Colonic mucosa (tissue), 4 donors: ENCODE measurements at regions not wholly inside any gene's neighbourhood (a gene's known extent, or its start where the extent isn't known, plus 50 kb on each side); places are given as distances from the start of the nearest gene placed in this dataset.
A peak's percentile ranks its signal among the peaks of the same experiment; 100 is the strongest.

Experiments used
- DNase-seq: peaks from one replicate; pipeline ENCODE4 v3.0.0-alpha.2; 2020
- H3K27ac ChIP-seq: fragments of 200-600 bp; one replicate; pipeline ENCODE4 v1.8.0; 2021
- H3K27me3 ChIP-seq: fragments of 200-600 bp; one replicate; pipeline ENCODE4 v1.8.0; 2021
- H3K36me3 ChIP-seq: fragments of 200-600 bp; one replicate; pipeline ENCODE4 v1.8.0; 2021
- H3K4me1 ChIP-seq: fragments of 200-600 bp; one replicate; pipeline ENCODE4 v1.8.0; 2021; ENCODE audit warnings: mild to moderate bottlenecking
- H3K4me3 ChIP-seq: fragments of 200-600 bp; one replicate; pipeline ENCODE4 v1.8.0; 2021
- H3K9ac ChIP-seq, 2 donors: one replicate each; pipeline ENCODE4 v1.7.0; 2013; ENCODE audit warnings: control low read depth in 2 of 2, low read depth in 2 of 2, low read length in 2 of 2
- H3K9me3 ChIP-seq: fragments of 200-600 bp; one replicate; pipeline ENCODE4 v1.8.0; 2021
- intact Hi-C: fragments of 100-400 bp; cut with DNase I; formaldehyde crosslinking; loops from one replicate; pipeline ENCODE4 v1.14.1; 2022
- TF ChIP-seq, protein P1 (sequence below): fragments of 200-600 bp; IDR thresholded peaks from one replicate; pipeline ENCODE4 v1.8.0; 2022; ENCODE audit warnings: antibody characterized with exemption, mild to moderate bottlenecking
- donor health status: healthy.
- donor health status: DM: no; HTN: no; CAD: no.
- donor health status: DM: no; HTN: no; CAD: no.

DNA sequence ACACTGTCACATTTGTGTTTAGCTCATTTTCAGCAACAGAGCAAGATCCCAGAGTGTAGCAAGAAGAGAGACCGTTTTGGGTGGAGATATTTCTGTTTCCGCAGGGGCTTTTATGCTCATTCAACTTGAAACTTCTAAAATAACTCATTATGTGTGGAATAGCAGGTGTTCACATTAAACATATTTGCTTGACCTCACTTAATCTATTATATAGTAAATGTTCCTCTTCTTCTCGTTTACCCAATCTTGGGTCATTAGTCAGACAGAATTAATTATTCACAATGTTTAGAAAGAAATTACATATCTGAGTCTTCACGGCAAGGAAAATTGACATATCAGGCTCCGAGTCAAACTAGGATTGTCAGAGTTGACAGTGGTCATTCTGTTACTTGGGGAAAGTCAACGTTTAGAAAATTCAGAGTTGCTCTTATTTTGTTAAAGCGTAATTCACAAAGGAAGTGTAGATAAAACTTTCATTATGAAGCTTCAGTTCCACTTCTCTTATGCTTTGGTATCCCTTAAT is 222.9 kb downstream of the TPRG1 start:
- DNase-seq, result no peak
- Histone ChIP-seq H3K4me3 (no peak overlapping the region), H3K36me3 (no peaks in the 10 kb centered on the region), H3K27ac (peak overlapping the region; percentile 54), H3K9ac (peak overlapping the region in 1 of 2 donors; percentile 28), H3K27me3 (no peaks in the 10 kb centered on the region), H3K4me1 (peaks cover 3% of the 10 kb centered on the region), H3K9me3 (no peaks in the 10 kb centered on the region)
- TF ChIP-seq, protein P1, sequence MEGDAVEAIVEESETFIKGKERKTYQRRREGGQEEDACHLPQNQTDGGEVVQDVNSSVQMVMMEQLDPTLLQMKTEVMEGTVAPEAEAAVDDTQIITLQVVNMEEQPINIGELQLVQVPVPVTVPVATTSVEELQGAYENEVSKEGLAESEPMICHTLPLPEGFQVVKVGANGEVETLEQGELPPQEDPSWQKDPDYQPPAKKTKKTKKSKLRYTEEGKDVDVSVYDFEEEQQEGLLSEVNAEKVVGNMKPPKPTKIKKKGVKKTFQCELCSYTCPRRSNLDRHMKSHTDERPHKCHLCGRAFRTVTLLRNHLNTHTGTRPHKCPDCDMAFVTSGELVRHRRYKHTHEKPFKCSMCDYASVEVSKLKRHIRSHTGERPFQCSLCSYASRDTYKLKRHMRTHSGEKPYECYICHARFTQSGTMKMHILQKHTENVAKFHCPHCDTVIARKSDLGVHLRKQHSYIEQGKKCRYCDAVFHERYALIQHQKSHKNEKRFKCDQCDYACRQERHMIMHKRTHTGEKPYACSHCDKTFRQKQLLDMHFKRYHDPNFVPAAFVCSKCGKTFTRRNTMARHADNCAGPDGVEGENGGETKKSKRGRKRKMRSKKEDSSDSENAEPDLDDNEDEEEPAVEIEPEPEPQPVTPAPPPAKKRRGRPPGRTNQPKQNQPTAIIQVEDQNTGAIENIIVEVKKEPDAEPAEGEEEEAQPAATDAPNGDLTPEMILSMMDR, result no peak
- intact Hi-C loops, result no loop called here

DNA sequence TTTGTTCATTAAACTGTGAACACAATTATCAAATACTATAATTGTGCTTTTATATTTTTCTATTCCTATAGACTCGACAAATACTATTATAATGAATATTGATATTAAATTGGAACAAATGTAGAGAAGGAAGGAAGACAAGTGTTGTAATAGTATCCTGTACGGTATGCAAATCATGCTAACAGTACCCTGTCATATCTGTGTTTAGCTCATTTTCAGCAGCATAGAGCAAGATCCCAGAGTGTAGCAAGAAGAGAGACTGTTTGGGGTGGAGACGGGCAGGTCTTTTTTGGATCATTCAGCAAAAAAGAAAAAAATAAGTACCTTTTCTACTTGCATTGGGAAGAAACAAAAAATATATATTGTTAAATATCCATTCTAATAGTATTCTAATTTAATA is 224.1 kb downstream of the TPRG1 start:
- no peaks in the 10 kb centered on the region for H3K9me3 ChIP-seq
- H3K36me3 ChIP-seq, result no peaks in the 10 kb centered on the region
- DNase-seq, result no peak
- H3K27ac ChIP-seq, result no peak overlapping the region
- H3K27me3 ChIP-seq, result no peaks in the 10 kb centered on the region
- H3K4me1 ChIP-seq, result peaks cover 3% of the 10 kb centered on the region
- H3K9ac ChIP-seq, result no peak overlapping the region
- TF ChIP-seq, protein P1, result no peak
- H3K4me3 ChIP-seq, result no peak overlapping the region
- intact Hi-C loops, result no loop called here

GRCh38 chr3:189398656-189399055 is 226.9 kb downstream of the TPRG1 start:
- TF ChIP-seq, protein P1, result no peak
- Histone ChIP-seq H3K27ac (no peak overlapping the region), H3K4me1 (peaks cover 3% of the 10 kb centered on the region), H3K36me3 (no peaks in the 10 kb centered on the region), H3K4me3 (no peak overlapping the region), H3K9ac (no peak overlapping the region), H3K27me3 (no peaks in the 10 kb centered on the region), H3K9me3 (no peaks in the 10 kb centered on the region)
- intact Hi-C loops, result no loop called here
- DNase-seq, result no peak

DNA sequence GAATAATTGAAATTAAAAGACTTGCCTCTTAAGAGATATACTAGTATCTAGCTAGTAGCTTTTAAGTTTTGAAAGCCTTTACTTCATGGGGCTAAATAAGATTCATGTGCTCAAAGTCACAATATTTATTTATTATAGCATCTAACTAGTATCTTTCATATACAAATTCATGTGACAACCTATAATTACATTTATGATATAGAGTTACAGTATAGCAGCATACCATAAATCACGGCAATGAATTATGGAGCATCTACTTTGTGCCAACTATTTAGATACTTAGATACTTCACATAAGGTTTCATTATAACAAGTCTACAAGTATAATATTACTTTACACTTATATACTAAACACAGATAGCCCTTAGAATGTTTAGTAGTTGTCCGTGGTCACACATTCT is 229.4 kb downstream of the TPRG1 start:
- intact Hi-C loops, result loop anchor here (10.0 kb wide), 1 partner anchor 126 kb away; no protein-coding TSS in a partner anchor
- H3K9ac ChIP-seq, result no peak overlapping the region
- TF ChIP-seq, protein P1, result no peak
- no peak overlapping the region for H3K4me3 ChIP-seq
- no peaks in the 10 kb centered on the region for H3K27me3 ChIP-seq
- no peaks in the 10 kb centered on the region for H3K4me1 ChIP-seq
- no peak for DNase-seq
- no peaks in the 10 kb centered on the region for H3K9me3 ChIP-seq
- no peaks in the 10 kb centered on the region for H3K36me3 ChIP-seq
- H3K27ac ChIP-seq, result no peak overlapping the region

GRCh38 chr3:189403194-189403593 is 228.0 kb upstream of the TP63 start:
- intact Hi-C loops, result loop anchor here (10.0 kb wide), 1 partner anchor 128 kb away; no protein-coding TSS in a partner anchor
- TF ChIP-seq, protein P1, result no peak
- no peak for DNase-seq
- no peak overlapping the region for H3K9ac ChIP-seq
- H3K36me3 ChIP-seq, result no peaks in the 10 kb centered on the region
- no peaks in the 10 kb centered on the region for H3K9me3 ChIP-seq
- no peaks in the 10 kb centered on the region for H3K27me3 ChIP-seq
- no peaks in the 10 kb centered on the region for H3K4me1 ChIP-seq
- no peak overlapping the region for H3K27ac ChIP-seq
- no peak overlapping the region for H3K4me3 ChIP-seq
